Breast epithelium (tissue), 4 donors: ENCODE measurements at regions not wholly inside any gene's neighbourhood (a gene's known extent, or its start where the extent isn't known, plus 50 kb on each side); places are given as distances from the start of the nearest gene placed in this dataset.

Experiments
- DNase-seq, 2 donors: peaks; one replicate each; pipeline ENCODE4 v3.0.0-alpha.2; 2019; ENCODE audit warnings: low spot score in 2 of 2
- H3K27ac ChIP-seq, 2 donors: fragments of 200-600 bp; sonication (generic) in 1 of 2; one replicate each; pipeline ENCODE4 v1.5.1; 2016 to 2019; ENCODE audit warnings: mild to moderate bottlenecking in 1 of 2
- H3K27me3 ChIP-seq, 2 donors: fragments of 200-600 bp; sonication (generic) in 1 of 2; one replicate each; pipeline versions ENCODE4 v1.5.1 to v1.6.0; 2017 to 2019; ENCODE audit warnings: control low read depth in 1 of 2, mild to moderate bottlenecking in 1 of 2
- H3K36me3 ChIP-seq: fragments of 200-600 bp; one replicate; pipeline ENCODE4 v1.5.1; 2019
- H3K4me1 ChIP-seq, 2 donors: fragments of 200-600 bp; sonication (generic); one replicate each; pipeline ENCODE4 v1.5.1; 2016 to 2019; ENCODE audit warnings: control low read depth in 1 of 2
- H3K4me3 ChIP-seq, 3 donors: fragments of 200-600 bp; sonication (generic); 1 replicate in 2 of 3; 2 replicates in 1 of 3; pipeline ENCODE4 v1.5.1; 2016 to 2019; ENCODE audit warnings: mild to moderate bottlenecking in 3 of 3, moderate library complexity in 2 of 3
- H3K9me3 ChIP-seq, 2 donors: fragments of 200-600 bp; sonication (generic) in 1 of 2; one replicate each; pipeline ENCODE4 v1.5.1; 2016 to 2019; ENCODE audit warnings: control low read depth in 1 of 2
- CTCF ChIP-seq, 3 donors: fragments of 450-650 bp; IDR thresholded peaks; one replicate each; pipeline ENCODE4 v1.5.1; 2016 to 2017; ENCODE audit warnings: antibody characterized with exemption in 3 of 3, mild to moderate bottlenecking in 3 of 3, moderate library complexity in 3 of 3
- POLR2A ChIP-seq: fragments of 450-650 bp; IDR thresholded peaks from one replicate; pipeline ENCODE4 v1.6.1; 2016; ENCODE audit warnings: antibody characterized with exemption, mild to moderate bottlenecking, moderate library complexity
- POLR2AphosphoS5 ChIP-seq, 3 donors: sonication (generic); formaldehyde crosslinking; IDR thresholded peaks; one replicate each; pipeline ENCODE4 v1.6.1; 2017; ENCODE audit warnings: antibody characterized with exemption in 3 of 3
- intact Hi-C: fragments of 100-400 bp; cut with DNase I; formaldehyde crosslinking; loops from one replicate; pipeline ENCODE4 v1.15.1; 2023; ENCODE audit warnings: low total_unique reads

DNA sequence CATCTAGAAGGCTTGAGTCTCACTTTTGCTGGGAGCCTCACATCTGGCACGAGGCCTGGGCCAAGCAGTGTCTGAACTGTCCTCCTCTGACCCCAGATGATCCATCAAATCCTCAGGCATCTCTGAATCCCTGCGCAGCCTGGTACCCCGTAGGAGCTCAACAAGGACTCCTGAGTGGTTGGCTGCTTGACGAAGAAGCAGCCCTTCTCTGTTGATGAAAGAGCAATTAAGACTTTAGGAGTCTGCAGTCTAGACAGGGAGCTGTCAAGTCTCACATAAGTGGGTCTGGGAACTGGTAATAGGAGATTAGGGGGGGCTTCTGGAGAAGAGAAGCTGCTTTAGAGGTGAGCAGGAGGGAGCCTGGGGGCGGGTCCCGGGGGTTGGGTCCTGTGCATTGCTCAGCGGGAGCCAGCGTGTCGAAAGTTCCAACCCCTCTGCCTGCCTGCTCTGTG lies 326.0 kb downstream of the RPS24 start:
- Histone ChIP-seq H3K27ac (no peak overlapping the region), H3K27me3 (no peaks in the 10 kb centered on the region), H3K36me3 (no peaks in the 10 kb centered on the region), H3K9me3 (no peaks in the 10 kb centered on the region), H3K4me1 (no peaks in the 10 kb centered on the region), H3K4me3 (no peak overlapping the region)
- no peak for TF ChIP-seq CTCF (IDR thresholded peaks at IDR 0.05)
- TF ChIP-seq POLR2AphosphoS5 (IDR thresholded peaks at IDR 0.05), result no peak
- no peak for TF ChIP-seq POLR2A
- no peak for DNase-seq
- intact Hi-C loops, result no loop called here

DNA sequence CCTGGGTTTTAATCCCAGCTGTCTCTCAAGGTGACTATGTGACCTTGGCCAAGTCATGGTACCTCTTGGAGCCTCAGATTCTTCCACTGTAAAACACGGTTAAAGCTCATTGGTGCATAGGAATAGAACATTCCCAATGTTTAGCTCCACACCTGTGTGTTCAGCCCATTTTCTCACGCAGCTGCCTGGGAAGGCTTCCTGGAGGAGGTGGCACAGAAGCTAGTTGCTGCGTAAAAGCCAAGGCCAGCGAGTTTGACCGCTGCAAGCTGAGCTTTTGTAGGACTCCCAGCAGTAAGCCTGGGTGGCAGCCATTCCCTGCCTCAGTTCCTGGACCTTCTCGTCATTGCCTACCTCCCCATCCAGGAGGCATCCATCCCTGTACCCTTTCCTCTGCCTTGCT lies 326.6 kb downstream of the RPS24 start:
- DNase-seq, result no peak
- H3K4me1 ChIP-seq, result no peaks in the 10 kb centered on the region
- H3K27ac ChIP-seq, result no peak overlapping the region
- H3K36me3 ChIP-seq, result no peaks in the 10 kb centered on the region
- H3K9me3 ChIP-seq, result no peaks in the 10 kb centered on the region
- no peak overlapping the region for H3K4me3 ChIP-seq
- H3K27me3 ChIP-seq, result no peaks in the 10 kb centered on the region
- intact Hi-C loops, result no loop called here
- TF ChIP-seq POLR2A, result no peak
- TF ChIP-seq CTCF (IDR thresholded peaks at IDR 0.05), result no peak
- no peak for TF ChIP-seq POLR2AphosphoS5 (IDR thresholded peaks at IDR 0.05)

- Histone ChIP-seq H3K4me1 (no peaks in the 10 kb centered on the region), H3K4me3 (no peak overlapping the region), H3K9me3 (no peaks in the 10 kb centered on the region), H3K27me3 (no peaks in the 10 kb centered on the region), H3K36me3 (no peaks in the 10 kb centered on the region), H3K27ac (no peak overlapping the region)
- TF ChIP-seq CTCF (IDR thresholded peaks at IDR 0.05), result no peak
- no peak for TF ChIP-seq POLR2A
- TF ChIP-seq POLR2AphosphoS5 (IDR thresholded peaks at IDR 0.05), result no peak
- DNase-seq, result no peak
- intact Hi-C loops, result no loop called here
Measured at GRCh38 chr10:78361031-78361430, 327.4 kb downstream of the RPS24 start.

DNA sequence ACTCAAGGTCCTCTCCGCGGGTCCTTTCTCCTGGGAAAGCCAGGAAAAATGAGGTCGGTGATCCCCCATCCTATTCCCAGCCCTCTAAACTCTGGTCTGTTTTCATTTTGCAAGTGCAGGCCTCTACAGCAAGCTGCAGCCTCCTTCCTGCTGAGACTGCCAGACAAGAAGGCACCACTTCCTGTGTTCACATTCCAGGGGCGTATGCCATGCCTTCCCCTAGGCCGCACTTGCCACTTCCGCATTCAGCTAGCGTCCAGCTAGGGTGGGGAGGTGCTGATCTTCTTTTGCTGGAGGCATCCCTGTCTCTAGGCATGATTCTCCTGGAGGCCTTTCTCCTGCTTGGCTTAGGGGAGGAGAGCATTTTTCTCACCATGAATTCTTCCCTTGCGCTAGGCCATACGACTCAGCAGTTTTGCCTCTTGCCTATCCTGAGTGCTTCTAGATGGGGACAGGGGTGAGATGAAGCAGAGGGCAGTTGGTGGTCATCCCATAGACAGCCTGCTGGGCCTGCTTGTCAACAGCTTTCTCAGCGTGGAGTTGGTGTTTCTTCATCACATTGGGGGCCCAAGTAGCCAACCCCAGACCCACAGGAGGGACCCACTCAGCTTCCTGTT lies 328.9 kb downstream of the RPS24 start:
- intact Hi-C loops, result no loop called here
- TF ChIP-seq CTCF (IDR thresholded peaks at IDR 0.05) (no peak), POLR2AphosphoS5 (IDR thresholded peaks at IDR 0.05) (peak in 1 of 3 donors; percentile 47)
- peak overlapping the region in 1 of 2 donors; percentile 29 for H3K27ac ChIP-seq
- H3K9me3 ChIP-seq, result no peaks in the 10 kb centered on the region
- H3K4me1 ChIP-seq, result no peaks in the 10 kb centered on the region
- H3K4me3 ChIP-seq, result no peak overlapping the region
- H3K36me3 ChIP-seq, result no peaks in the 10 kb centered on the region
- DNase-seq, result peak in 1 of 2 donors; percentile 72
- H3K27me3 ChIP-seq, result no peaks in the 10 kb centered on the region

DNA sequence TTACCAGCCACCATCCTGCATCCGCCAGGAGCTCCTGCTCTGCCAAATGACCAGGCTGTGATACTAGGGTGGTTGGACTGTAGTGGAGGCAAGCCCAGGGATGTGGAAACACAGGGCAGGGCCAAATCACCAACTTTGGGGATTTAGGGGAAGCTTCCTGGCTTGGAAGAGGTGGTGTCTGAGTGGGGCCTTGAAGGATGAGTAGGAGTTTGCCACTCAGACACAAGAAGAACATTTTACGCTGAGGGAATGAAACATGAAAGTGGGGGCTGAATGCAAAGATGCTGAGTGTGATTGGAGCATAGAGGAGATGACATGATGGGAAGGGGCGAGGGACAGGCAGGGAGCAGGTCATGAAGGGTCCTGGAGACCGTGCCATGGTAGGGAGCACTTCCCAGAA lies 329.5 kb downstream of the RPS24 start:
- H3K4me1 ChIP-seq, result no peaks in the 10 kb centered on the region
- intact Hi-C loops, result no loop called here
- H3K36me3 ChIP-seq, result no peaks in the 10 kb centered on the region
- H3K27ac ChIP-seq, result no peak overlapping the region
- no peak overlapping the region for H3K4me3 ChIP-seq
- TF ChIP-seq POLR2AphosphoS5 (IDR thresholded peaks at IDR 0.05) (no peak), POLR2A (no peak), CTCF (IDR thresholded peaks at IDR 0.05) (no peak)
- no peaks in the 10 kb centered on the region for H3K27me3 ChIP-seq
- DNase-seq, result no peak
- H3K9me3 ChIP-seq, result no peaks in the 10 kb centered on the region
